HepG2 (cell line): ENCODE measurements at regions not wholly inside any gene's neighbourhood (a gene's known extent, or its start where the extent isn't known, plus 50 kb on each side); places are given as distances from the start of the nearest gene placed in this dataset.

Source experiments
- RFXANK ChIP-seq: IDR thresholded peaks from 2 replicates; pipeline ENCODE4 v1.6.1; 2016
- SAP130 ChIP-seq: IDR thresholded peaks from 2 replicates; pipeline ENCODE4 v1.6.1; 2016; ENCODE audit warnings: low read depth
- SOX6 ChIP-seq, 2 experiments: fragments of 450-650 bp in 1 of 2; sonication (generic) in 1 of 2; formaldehyde crosslinking in 1 of 2; IDR thresholded peaks; 2 replicates each; pipeline versions ENCODE4 v1.4.0 to v1.6.1; 2017 to 2020; ENCODE audit warnings: antibody characterized with exemption in 1 of 2, mild to moderate bottlenecking in 1 of 2, missing genetic modification reagents in 1 of 2
- ZBTB1 ChIP-seq: sonication (generic); formaldehyde crosslinking; IDR thresholded peaks from 2 replicates; pipeline ENCODE4 v1.4.0; 2020; ENCODE audit warnings: missing genetic modification reagents, borderline replicate concordance
- ZNF788 ChIP-seq: sonication (generic); formaldehyde crosslinking; IDR thresholded peaks from 2 replicates; pipeline ENCODE4 v1.5.0; 2020; ENCODE audit warnings: mild to moderate bottlenecking, missing genetic modification reagents, borderline replicate concordance
- TF ChIP-seq, protein P1 (sequence below): sonication (generic); formaldehyde crosslinking; IDR thresholded peaks from 2 replicates; pipeline ENCODE4 v1.5.0; 2020; ENCODE audit warnings: mild to moderate bottlenecking, missing genetic modification reagents, borderline replicate concordance

- TF ChIP-seq, protein P1, sequence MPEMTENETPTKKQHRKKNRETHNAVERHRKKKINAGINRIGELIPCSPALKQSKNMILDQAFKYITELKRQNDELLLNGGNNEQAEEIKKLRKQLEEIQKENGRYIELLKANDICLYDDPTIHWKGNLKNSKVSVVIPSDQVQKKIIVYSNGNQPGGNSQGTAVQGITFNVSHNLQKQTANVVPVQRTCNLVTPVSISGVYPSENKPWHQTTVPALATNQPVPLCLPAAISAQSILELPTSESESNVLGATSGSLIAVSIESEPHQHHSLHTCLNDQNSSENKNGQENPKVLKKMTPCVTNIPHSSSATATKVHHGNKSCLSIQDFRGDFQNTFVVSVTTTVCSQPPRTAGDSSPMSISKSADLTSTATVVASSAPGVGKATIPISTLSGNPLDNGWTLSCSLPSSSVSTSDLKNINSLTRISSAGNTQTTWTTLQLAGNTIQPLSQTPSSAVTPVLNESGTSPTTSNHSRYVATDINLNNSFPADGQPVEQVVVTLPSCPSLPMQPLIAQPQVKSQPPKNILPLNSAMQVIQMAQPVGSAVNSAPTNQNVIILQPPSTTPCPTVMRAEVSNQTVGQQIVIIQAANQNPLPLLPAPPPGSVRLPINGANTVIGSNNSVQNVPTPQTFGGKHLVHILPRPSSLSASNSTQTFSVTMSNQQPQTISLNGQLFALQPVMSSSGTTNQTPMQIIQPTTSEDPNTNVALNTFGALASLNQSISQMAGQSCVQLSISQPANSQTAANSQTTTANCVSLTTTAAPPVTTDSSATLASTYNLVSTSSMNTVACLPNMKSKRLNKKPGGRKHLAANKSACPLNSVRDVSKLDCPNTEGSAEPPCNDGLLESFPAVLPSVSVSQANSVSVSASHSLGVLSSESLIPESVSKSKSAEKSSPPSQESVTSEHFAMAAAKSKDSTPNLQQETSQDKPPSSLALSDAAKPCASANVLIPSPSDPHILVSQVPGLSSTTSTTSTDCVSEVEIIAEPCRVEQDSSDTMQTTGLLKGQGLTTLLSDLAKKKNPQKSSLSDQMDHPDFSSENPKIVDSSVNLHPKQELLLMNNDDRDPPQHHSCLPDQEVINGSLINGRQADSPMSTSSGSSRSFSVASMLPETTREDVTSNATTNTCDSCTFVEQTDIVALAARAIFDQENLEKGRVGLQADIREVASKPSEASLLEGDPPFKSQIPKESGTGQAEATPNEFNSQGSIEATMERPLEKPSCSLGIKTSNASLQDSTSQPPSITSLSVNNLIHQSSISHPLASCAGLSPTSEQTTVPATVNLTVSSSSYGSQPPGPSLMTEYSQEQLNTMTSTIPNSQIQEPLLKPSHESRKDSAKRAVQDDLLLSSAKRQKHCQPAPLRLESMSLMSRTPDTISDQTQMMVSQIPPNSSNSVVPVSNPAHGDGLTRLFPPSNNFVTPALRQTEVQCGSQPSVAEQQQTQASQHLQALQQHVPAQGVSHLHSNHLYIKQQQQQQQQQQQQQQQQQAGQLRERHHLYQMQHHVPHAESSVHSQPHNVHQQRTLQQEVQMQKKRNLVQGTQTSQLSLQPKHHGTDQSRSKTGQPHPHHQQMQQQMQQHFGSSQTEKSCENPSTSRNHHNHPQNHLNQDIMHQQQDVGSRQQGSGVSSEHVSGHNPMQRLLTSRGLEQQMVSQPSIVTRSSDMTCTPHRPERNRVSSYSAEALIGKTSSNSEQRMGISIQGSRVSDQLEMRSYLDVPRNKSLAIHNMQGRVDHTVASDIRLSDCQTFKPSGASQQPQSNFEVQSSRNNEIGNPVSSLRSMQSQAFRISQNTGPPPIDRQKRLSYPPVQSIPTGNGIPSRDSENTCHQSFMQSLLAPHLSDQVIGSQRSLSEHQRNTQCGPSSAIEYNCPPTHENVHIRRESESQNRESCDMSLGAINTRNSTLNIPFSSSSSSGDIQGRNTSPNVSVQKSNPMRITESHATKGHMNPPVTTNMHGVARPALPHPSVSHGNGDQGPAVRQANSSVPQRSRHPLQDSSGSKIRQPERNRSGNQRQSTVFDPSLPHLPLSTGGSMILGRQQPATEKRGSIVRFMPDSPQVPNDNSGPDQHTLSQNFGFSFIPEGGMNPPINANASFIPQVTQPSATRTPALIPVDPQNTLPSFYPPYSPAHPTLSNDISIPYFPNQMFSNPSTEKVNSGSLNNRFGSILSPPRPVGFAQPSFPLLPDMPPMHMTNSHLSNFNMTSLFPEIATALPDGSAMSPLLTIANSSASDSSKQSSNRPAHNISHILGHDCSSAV (CRISPR knock-in tag) = no peak
- TF ChIP-seq ZBTB1 (CRISPR knock-in tag) (no peak), SOX6 (IDR thresholded peaks at IDR 0.05) (no peak), SOX6 (CRISPR knock-in tag; IDR thresholded peaks at IDR 0.05) (no peak), RFXANK (CRISPR knock-in tag) (no peak), SAP130 (CRISPR knock-in tag) (no peak), ZNF788 (CRISPR knock-in tag) (no peak)
Observed at GRCh38 chr11:76282172-76282571, 75.9 kb upstream of the WNT11 start (continued).
